T-helper 2 cell treated with Interferon-gamma antibody and Interleukin-4, amounts not matched to agents 5 μg/mL and 100 μg/mL, for 36 hours (primary cell): ENCODE measurements at regions not wholly inside any gene's neighbourhood (a gene's known extent, or its start where the extent isn't known, plus 50 kb on each side); places are given as distances from the start of the nearest gene placed in this dataset.

ENCODE experiments used
- DNase-seq: peaks from one replicate; pipeline ENCODE4 v3.0.0; 2021; ENCODE audit warnings: low spot score
- H3K27ac Mint-ChIP-seq: one replicate; pipeline ENCODE4 v1.8.0; 2021; ENCODE audit warnings: mild to moderate bottlenecking, mixed read lengths
- H3K27me3 Mint-ChIP-seq: one replicate; pipeline ENCODE4 v1.8.0; 2021; ENCODE audit warnings: low read depth, mixed read lengths
- H3K36me3 Mint-ChIP-seq: one replicate; pipeline ENCODE4 v1.8.0; 2021; ENCODE audit warnings: low read depth, mixed read lengths
- H3K4me1 Mint-ChIP-seq: one replicate; pipeline ENCODE4 v1.8.0; 2021; ENCODE audit warnings: low read depth, mixed read lengths
- H3K4me3 Mint-ChIP-seq: one replicate; pipeline ENCODE4 v1.8.0; 2022; ENCODE audit warnings: mild to moderate bottlenecking, moderate library complexity, mixed read lengths
- H3K9me3 Mint-ChIP-seq: one replicate; pipeline ENCODE4 v1.8.0; 2021; ENCODE audit warnings: mixed read lengths

DNA sequence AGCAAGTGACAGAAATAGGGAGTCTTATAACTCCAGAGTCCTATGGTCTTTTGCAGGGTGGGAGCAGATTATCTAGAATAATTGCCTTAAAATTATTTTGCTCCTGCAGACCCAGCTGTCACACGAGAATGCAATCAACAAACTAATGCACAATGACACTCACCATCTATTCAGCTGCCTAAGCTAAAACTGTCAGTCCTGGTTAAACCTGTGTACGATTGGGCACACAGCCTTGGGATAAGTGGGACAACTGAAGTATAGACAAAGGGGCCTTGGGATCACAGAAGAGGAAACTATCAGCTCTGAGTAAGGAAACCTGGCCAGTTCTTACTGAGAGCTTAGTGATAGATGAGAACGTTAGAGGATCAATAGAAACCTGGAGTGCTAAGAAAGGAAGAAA is 595.9 kb upstream of the KIRREL3 start:
- Mint-ChIP-seq H3K4me3 (no peak overlapping the region), H3K9me3 (no peaks in the 10 kb centered on the region), H3K27me3 (no peaks in the 10 kb centered on the region), H3K27ac (no peak overlapping the region), H3K36me3 (no peaks in the 10 kb centered on the region), H3K4me1 (no peaks in the 10 kb centered on the region)
- no peak for DNase-seq

DNA sequence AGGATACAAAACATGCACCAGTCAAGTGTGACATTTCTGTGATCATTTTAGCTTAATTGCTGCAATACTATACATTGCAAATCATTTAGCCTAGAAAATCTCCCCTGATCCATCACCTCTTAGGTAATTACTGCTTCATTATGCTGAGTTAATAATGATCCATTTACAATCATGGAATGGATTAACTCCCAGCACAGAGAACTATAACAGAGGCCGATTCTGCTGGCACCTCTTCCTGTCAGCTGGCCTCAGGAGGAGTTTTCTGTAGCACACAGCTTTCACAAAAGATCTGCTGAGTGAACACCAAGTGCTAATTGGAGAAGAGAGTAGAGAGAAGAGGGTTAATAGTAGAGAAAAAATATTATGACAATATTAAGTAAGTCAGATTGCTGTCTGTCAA is 591.8 kb upstream of the KIRREL3 start:
- H3K27me3 Mint-ChIP-seq, result no peaks in the 10 kb centered on the region
- H3K4me1 Mint-ChIP-seq, result no peaks in the 10 kb centered on the region
- H3K9me3 Mint-ChIP-seq, result no peaks in the 10 kb centered on the region
- no peak overlapping the region for H3K4me3 Mint-ChIP-seq
- no peak for DNase-seq
- no peaks in the 10 kb centered on the region for H3K36me3 Mint-ChIP-seq
- H3K27ac Mint-ChIP-seq, result no peak overlapping the region

DNA sequence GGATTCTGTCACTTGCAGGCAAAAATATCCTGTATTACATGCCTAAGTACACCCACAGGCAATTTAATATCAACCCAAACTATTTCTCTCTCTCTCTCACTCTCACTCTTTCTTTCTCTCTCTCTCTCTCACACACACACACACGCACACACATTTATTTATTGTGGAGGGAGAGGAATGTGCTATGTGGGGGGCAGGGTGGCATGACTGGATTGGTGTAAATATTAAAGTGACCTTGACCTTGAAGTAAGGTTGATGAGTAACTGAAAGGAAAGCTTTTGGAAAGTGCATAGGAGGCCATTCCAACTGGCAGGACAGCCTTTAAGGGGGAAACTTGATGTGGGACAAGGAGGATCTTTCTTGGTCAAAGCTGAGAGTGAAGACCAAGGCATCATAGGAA is 589.7 kb upstream of the KIRREL3 start:
- H3K4me3 Mint-ChIP-seq, result no peak overlapping the region
- no peak overlapping the region for H3K27ac Mint-ChIP-seq

DNA sequence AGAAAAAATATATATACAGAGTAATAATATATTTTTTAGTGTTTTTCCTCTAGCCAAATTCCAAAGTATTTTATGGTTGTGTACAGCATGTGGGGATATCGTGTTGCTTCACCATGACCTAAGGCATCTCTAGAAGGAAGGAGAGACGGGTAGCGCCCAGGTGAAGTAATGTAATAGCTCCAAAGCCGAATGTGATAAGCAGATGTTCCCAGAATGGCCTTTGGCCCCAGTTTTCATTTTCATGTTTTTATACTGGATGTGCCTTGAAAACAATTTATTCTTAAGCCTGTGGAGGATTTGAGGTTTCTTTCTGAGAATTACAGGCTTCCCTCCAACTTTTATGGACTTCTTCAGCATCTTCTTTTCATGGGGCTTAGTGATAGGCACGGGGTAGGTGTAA is 587.9 kb upstream of the KIRREL3 start:
- Mint-ChIP-seq H3K36me3 (no peaks in the 10 kb centered on the region), H3K4me3 (no peak overlapping the region), H3K27ac (no peak overlapping the region), H3K27me3 (no peaks in the 10 kb centered on the region), H3K9me3 (no peaks in the 10 kb centered on the region), H3K4me1 (no peaks in the 10 kb centered on the region)
- DNase-seq, result no peak

More for the DNA sequence above, 589.7 kb upstream of the KIRREL3 start:
- Mint-ChIP-seq H3K36me3 (no peaks in the 10 kb centered on the region), H3K27me3 (no peaks in the 10 kb centered on the region), H3K4me1 (no peaks in the 10 kb centered on the region), H3K9me3 (no peaks in the 10 kb centered on the region)
- no peak for DNase-seq

DNA sequence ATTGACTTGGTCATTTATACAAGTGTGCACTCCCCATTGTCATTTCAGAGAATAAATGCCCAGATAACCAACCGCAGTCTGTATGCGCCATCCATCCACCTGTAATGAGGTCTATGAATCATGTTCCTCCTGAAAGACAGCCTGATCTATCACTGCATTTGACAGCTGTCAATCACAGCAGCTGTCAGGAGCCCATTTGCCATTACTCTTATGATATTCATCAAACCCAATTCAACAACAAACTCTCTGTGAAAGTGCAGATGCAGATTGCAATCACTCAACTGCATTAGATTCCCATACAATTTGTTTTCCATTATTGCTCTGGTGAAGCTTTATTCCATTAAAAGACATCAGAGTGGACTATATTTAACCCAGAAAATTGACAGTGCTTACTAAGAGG is 586.9 kb upstream of the KIRREL3 start:
- Mint-ChIP-seq H3K27me3 (no peaks in the 10 kb centered on the region), H3K9me3 (no peaks in the 10 kb centered on the region), H3K4me1 (no peaks in the 10 kb centered on the region), H3K36me3 (no peaks in the 10 kb centered on the region), H3K4me3 (no peak overlapping the region), H3K27ac (no peak overlapping the region)
- no peak for DNase-seq

DNA sequence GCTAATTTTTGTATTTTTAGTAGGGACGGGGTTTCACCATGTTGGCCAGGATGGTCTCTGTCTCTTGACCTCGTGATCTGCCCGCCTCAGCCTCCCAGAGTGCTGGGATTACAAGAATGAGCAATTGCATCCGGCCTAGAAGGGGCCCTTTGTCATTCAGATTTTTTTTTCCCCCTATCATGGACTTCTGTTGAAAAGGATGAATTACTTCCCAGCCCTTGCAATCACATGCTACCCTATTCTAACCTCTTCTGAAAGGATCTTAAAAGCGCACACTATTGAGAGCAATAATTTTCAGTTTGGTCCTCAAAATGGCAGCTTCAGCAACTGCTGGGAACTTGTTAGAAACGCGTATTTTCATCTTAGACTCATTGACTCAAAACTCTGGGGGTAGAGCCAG is 575.6 kb upstream of the KIRREL3 start:
- no peaks in the 10 kb centered on the region for H3K9me3 Mint-ChIP-seq
- no peaks in the 10 kb centered on the region for H3K27me3 Mint-ChIP-seq
- no peaks in the 10 kb centered on the region for H3K36me3 Mint-ChIP-seq
- no peak overlapping the region for H3K4me3 Mint-ChIP-seq
- no peaks in the 10 kb centered on the region for H3K4me1 Mint-ChIP-seq
- no peak overlapping the region for H3K27ac Mint-ChIP-seq
- DNase-seq, result no peak

DNA sequence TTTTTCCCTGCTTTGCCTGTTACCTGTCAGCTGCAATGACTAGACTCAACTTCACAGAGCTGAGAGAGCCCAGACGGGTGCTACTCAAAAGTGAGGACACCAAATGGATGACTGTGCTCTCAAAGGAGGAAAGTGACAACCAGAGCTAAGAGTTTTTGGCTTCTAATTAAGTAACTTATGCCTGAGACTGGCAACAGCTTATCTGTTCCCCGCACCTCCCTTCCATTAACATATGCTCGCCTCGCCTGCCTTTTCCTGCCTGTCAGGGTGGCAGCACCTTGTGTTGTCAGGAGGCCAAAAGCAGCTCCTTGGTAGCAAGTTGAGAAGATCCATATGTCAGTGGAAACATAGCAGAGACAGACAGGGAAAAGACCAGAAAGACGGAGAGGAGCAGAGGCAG is 573.9 kb upstream of the KIRREL3 start:
- H3K4me1 Mint-ChIP-seq, result no peaks in the 10 kb centered on the region
- H3K36me3 Mint-ChIP-seq, result no peaks in the 10 kb centered on the region
- no peaks in the 10 kb centered on the region for H3K9me3 Mint-ChIP-seq
- H3K4me3 Mint-ChIP-seq, result no peak overlapping the region
- no peaks in the 10 kb centered on the region for H3K27me3 Mint-ChIP-seq
- DNase-seq, result no peak
- H3K27ac Mint-ChIP-seq, result no peak overlapping the region

DNA sequence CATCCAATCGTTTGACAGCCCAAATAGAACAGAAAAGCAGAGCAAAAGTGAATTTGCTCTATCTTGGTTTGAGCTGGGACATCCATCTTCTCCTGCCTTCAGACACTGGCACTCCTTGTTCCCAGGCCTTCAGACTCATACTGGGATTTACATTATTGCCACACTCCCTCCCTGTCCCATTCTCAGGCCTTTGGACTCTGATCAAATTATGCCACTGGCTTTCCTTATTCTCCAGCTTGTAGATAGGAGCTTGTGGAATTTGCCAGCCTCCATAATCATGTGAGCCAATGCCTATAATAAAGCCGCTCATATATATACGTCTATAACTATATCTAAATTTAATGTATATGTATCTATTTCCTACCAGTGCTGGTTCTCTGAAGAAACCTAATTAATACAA is 568.3 kb upstream of the KIRREL3 start:
- no peaks in the 10 kb centered on the region for H3K4me1 Mint-ChIP-seq
- H3K27ac Mint-ChIP-seq, result no peak overlapping the region
- no peak overlapping the region for H3K4me3 Mint-ChIP-seq
- H3K36me3 Mint-ChIP-seq, result no peaks in the 10 kb centered on the region
- no peak for DNase-seq
- no peaks in the 10 kb centered on the region for H3K27me3 Mint-ChIP-seq
- no peaks in the 10 kb centered on the region for H3K9me3 Mint-ChIP-seq

DNA sequence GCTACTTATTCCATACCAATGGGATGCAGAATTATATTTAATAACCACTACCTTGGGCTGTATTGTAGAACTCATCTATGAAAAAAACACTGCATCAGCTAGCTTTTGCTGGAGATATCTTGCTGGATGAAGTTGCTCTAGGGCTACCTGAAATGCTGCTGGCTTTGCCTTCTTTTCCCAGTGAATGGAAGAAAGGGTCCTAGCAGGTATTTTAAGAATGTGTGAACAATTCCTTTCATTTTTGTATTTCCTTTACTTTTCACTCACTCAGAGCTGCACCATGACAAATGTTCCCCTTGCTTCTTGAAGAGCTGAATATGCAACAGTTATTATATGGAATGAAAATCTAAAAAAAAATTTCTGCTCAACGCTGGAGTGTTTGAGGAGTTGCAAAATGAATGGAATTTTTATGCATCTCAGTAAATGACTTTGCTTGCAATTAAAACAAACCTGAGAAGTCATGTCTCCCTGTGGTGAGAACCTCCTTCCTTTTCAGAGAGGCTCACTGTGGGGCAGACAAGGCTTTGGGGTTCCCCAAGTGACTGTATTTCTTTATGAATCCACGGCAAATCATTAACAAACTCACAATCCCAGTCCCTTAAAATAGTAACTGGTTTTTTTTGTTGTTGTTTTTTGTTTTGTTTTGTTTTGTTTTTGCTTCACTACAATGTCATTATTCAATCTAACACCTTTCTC is 566.8 kb upstream of the KIRREL3 start:
- no peaks in the 10 kb centered on the region for H3K36me3 Mint-ChIP-seq
- no peak for DNase-seq
- H3K4me1 Mint-ChIP-seq, result no peaks in the 10 kb centered on the region
- H3K27ac Mint-ChIP-seq, result no peak overlapping the region
- no peak overlapping the region for H3K4me3 Mint-ChIP-seq
- H3K9me3 Mint-ChIP-seq, result no peaks in the 10 kb centered on the region
- H3K27me3 Mint-ChIP-seq, result no peaks in the 10 kb centered on the region

DNA sequence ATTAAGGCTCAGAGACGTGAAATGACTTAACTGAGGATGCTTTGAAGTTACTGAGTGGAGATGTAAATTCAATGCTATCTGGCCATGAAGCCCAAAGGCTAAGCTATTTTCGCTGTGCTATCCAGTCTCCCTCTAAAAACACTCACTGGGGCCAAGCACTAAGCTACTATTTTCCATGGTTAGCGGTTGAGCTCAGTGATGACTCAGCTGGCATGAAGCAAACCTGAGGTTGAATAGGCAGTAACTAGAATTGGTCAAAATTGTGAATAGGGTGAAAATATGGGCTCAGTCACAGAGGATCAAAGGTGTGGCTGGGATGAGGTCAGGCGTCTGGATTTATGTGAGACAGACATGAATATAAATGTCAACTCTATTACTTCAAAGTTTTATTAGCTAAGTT is 564.2 kb upstream of the KIRREL3 start:
- Mint-ChIP-seq H3K9me3 (no peaks in the 10 kb centered on the region), H3K27ac (no peak overlapping the region), H3K27me3 (no peaks in the 10 kb centered on the region), H3K4me3 (no peak overlapping the region), H3K4me1 (no peaks in the 10 kb centered on the region), H3K36me3 (no peaks in the 10 kb centered on the region)
- DNase-seq, result no peak

DNA sequence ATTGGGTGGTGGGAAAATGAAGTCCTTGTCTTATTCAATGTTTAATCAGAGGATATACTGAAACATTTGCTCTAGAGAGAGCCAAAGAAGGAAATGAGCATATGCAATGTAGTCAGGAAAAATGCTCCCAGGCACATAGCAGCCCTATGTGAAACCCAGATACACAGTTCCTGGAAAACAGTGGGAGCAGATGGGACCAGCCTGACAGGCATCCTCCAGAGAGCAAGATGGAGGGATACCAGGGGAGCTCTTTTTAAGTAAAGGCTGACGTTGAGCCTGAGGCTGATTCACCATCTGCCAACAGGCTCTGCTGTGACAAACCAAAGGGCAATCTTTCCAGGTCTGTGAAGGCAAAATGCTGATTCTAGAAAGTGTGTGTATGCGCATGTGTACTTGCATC is 559.4 kb upstream of the KIRREL3 start:
- H3K27me3 Mint-ChIP-seq, result no peaks in the 10 kb centered on the region
- DNase-seq, result no peak
- no peak overlapping the region for H3K27ac Mint-ChIP-seq
- H3K4me1 Mint-ChIP-seq, result no peaks in the 10 kb centered on the region
- H3K4me3 Mint-ChIP-seq, result no peak overlapping the region
- H3K36me3 Mint-ChIP-seq, result no peaks in the 10 kb centered on the region
- no peaks in the 10 kb centered on the region for H3K9me3 Mint-ChIP-seq

DNA sequence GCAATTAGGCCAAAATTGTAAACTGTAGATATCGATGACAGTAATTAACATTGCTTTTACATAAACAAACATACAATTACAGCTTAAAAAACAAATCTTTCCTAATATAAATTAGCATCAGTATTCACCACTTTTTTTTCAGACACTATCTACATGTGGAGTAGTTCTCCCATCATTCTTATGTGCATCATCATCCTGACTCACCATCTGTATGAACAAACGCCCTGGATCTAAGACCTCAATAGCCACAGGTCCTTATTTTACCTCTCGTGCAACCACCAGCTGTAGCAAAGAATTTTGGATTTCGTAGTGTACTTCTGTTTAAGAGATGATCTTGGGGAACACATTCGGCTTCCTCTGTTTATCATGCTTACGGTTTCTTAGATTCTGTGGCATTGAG is 551.9 kb upstream of the KIRREL3 start:
- H3K4me1 Mint-ChIP-seq, result no peaks in the 10 kb centered on the region
- no peak overlapping the region for H3K4me3 Mint-ChIP-seq
- H3K9me3 Mint-ChIP-seq, result no peaks in the 10 kb centered on the region
- no peak overlapping the region for H3K27ac Mint-ChIP-seq
- H3K36me3 Mint-ChIP-seq, result no peaks in the 10 kb centered on the region
- H3K27me3 Mint-ChIP-seq, result no peaks in the 10 kb centered on the region
- DNase-seq, result no peak

DNA sequence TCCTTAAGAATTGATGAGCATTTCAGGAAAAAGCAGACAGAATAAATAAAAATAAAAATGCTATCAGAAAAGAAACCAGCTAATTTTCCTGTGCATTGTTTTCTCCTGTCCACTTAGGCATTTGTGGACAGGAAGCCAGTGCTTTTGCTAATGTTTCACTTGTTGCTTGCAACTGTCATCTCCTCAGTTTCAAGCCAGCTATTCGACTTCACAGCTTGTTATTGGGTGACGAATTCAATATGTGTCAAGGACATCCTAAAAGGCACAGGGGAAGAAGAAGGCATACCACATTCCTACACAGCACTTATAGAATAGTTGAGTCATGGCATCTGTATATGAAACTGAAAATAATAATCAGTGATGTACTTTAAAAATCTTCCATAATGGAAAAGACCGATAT is 530.6 kb upstream of the KIRREL3 start:
- DNase-seq, result no peak
- Mint-ChIP-seq H3K27ac (no peak overlapping the region), H3K4me1 (no peaks in the 10 kb centered on the region), H3K27me3 (no peaks in the 10 kb centered on the region), H3K9me3 (no peaks in the 10 kb centered on the region), H3K36me3 (no peaks in the 10 kb centered on the region), H3K4me3 (no peak overlapping the region)

DNA sequence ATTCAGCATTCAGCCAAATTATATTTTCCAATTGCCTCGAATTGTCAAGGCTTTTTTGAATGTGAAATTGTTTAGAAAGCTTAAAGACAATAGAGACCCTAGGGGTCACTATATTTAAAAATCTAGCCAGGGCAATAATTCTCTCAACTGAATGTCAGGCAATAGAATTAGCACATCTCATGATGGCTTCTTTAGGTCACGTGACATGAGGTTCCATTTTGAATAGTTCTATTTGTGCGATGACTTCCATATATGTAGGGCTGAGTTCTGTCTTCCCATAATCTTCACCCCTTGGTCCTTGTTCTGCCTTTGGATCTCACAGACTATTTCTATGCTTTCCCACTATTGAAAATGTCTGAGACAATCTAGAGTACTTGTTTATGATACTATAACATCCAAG is 527.7 kb upstream of the KIRREL3 start:
- no peaks in the 10 kb centered on the region for H3K9me3 Mint-ChIP-seq
- H3K27me3 Mint-ChIP-seq, result no peaks in the 10 kb centered on the region
- no peak for DNase-seq
- no peak overlapping the region for H3K4me3 Mint-ChIP-seq
- no peaks in the 10 kb centered on the region for H3K4me1 Mint-ChIP-seq
- no peak overlapping the region for H3K27ac Mint-ChIP-seq
- no peaks in the 10 kb centered on the region for H3K36me3 Mint-ChIP-seq

DNA sequence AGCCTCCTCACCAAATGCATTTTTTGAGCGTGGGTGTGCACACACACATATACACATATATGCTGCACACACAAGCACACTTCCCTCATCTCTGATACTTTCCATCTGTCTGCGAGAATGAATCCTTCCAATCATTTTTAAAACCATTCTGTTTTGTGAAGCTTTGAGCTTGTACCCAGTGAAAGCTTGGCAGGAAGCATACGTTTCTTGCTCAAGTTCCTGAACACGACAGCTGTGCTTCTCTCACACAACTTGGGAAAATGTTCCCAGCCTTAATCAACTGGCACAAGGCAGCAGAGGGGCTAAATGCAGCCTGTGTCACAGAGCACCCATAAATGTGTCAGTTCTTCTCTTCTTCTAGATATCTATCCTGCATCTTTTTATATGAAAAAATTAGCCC is 524.0 kb upstream of the KIRREL3 start:
- Mint-ChIP-seq H3K27ac (no peak overlapping the region), H3K9me3 (no peaks in the 10 kb centered on the region), H3K4me3 (no peak overlapping the region), H3K27me3 (no peaks in the 10 kb centered on the region), H3K36me3 (no peaks in the 10 kb centered on the region), H3K4me1 (no peaks in the 10 kb centered on the region)
- no peak for DNase-seq
